Astrocyte (in vitro differentiated cells and primary cell): ENCODE measurements at regions not wholly inside any gene's neighbourhood (a gene's known extent, or its start where the extent isn't known, plus 50 kb on each side); places are given as distances from the start of the nearest gene placed in this dataset.

ENCODE experiments used
- CTCF ChIP-seq: IDR thresholded peaks from 2 replicates; pipeline ENCODE4 v1.5.1; 2011; ENCODE audit warnings: low read depth, mild to moderate bottlenecking, inconsistent platforms, low read length, moderate library complexity; ENCODE audit not compliant: insufficient read depth
- EZH2 ChIP-seq: IDR thresholded peaks from 2 replicates; pipeline ENCODE4 v1.6.1; 2012; ENCODE audit warnings: mild to moderate bottlenecking, low read length, inconsistent platforms; ENCODE audit not compliant: insufficient read depth

- TF ChIP-seq EZH2 (no peak), CTCF (no peak)
Measured at GRCh38 chr4:155481150-155481549, 104.4 kb upstream of the MAP9 start.
